SKM-1 treated with dmso at 0.1 percent for 144 hours (cell line): ENCODE measurements at regions not wholly inside any gene's neighbourhood (a gene's known extent, or its start where the extent isn't known, plus 50 kb on each side); places are given as distances from the start of the nearest gene placed in this dataset.

Experiments
- DNase-seq: peaks from one replicate; lab custom pipeline; 2025; ENCODE audit not compliant: unreplicated experiment; lab: John Stamatoyannopoulos, UW

- DNase-seq = no peak
These were observed 150.0 kb upstream of the HAAO start for GRCh38 chr2:42942214-42942989.

DNA sequence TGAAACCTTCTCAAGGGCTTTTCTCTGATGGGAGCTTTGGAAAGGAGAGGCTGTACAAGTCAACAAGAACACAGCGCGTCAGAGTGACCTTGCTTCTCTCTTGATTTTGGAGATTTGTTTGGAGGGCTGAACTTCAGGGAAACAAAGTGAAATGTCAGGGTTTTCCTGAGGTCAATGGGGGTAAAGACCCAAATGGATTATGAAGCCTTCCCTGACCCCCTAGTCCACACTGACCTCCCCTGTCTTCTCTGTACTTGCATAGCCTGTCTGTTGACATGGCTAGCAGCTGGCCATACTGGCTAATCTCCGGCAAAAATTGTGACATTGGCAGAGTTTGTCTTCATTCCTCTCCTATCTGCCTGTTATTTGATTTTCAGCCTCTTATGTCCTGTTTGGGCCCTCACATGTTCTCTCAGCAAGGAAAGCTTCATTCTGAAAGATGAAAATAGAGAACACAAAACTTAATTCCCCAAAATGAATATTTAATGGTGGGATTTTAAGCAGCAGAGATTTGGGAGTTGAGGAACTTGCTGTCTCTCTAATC is 149.3 kb upstream of the HAAO start:
- DNase-seq = no peak

GRCh38 chr2:42939411-42940206 is 147.2 kb upstream of the HAAO start:
- no peak for DNase-seq

DNA sequence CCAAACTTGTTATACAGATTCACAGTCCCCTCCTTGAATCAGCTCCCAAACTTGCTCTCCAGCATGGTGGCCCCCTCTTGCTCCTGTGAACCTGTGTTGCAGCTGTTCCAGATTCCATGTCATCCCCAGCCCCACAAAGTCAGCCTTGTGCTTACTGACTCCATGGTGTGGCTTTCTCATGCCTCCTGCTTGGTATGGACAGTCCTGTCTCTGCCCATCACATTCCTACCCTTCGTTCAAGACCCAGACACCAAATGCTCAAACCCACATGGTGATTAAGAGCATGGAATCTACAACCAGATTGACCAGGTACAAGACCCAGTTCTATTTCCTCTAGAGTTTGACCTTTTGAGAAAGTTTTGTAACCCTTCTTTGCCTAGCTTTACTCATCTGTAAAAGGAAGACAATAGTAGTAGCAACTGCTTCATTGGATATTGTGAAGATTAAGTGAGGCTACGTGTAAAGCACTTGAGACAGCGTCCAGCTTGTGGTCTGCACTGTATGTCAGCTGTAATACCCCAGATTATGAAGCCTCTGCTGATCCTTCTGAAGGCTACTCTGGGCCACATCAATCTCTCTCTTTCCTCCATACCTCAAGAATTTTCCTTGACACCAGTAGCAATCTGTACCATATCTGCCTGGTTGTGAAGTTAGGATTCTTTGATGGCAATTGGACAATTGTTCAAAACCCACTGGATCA is 146.4 kb upstream of the HAAO start:
- DNase-seq = no peak

DNA sequence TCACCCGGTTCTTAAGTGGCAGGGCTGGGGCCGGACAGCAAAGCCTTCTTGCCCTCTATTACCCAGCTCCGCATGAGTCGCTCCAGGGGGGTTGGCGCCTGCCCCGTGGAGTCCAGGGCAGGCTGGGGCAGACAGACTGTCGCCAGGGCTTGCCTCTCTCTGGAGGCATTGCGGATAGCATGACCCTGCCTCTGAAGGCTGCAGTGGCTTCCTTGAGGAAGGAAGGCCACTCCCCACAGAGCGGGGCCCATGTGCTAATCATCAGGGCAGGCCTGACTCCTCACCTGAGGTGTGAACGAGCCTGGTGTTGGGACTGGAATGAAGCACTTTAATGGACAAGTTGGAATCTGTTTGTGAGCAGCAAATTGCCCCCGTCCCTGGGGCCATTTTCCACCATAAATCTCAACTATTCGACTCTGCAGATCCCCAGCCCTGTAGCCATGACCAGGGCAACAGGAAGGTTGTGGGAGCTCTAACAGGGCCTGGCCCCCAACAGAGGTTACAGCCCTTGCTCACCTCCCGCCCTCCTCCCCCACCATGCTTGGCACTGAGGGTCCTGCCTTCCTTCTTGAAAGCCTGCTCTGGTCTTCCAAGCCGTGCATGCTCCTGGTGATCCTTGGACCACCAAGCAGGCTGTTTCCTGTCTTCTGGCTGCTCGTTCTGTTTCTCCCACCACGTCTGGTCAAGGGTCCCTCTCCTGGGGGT is 144.9 kb upstream of the HAAO start:
- peak; percentile 4 for DNase-seq

DNA sequence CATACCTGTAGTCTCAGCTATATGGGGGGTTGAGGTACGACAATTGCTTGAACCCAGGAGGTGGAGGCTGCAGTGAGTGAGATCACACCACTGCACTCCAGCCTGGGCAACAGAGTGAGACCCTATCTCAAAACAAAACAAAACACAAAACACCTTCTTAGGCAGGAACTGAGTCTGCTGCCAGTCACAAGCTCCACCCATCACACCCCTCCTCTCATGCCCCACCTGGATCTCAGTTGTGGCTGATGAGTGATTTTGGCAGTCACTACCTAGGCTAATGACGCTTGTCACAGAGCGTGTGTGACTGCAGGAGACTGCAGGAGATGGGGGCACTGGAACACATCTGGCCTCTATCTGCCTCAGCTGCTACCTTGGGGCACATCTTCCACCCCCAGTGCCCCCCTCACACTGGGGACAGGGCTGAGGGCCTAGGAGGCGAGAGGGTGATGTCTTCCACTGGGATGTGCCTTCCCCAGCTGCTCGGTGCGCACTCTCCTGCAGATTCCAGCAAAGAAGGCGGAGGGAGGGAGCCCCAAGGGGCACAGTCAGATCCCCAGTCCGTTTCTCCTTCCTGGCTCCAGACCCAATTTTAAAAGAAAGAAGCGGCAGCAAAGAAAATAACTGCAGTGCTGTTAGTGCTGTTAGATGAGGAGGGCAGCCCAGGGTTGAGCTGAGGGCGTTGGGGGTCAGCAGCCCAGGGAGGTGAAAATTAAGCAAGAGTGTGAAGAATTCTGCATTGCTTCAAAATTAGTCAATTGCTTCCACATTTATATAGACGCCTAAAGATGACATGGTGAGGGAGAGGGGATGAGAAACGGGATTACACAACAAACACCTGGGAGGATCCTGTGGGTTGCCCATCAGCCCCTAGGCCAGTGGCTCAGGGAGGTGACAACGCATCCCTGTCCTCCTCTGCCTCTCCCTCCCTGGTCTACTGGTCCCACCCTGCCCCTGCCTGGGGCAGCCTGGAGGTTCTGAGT is 143.6 kb upstream of the HAAO start:
- peak; percentile 25 for DNase-seq

DNA sequence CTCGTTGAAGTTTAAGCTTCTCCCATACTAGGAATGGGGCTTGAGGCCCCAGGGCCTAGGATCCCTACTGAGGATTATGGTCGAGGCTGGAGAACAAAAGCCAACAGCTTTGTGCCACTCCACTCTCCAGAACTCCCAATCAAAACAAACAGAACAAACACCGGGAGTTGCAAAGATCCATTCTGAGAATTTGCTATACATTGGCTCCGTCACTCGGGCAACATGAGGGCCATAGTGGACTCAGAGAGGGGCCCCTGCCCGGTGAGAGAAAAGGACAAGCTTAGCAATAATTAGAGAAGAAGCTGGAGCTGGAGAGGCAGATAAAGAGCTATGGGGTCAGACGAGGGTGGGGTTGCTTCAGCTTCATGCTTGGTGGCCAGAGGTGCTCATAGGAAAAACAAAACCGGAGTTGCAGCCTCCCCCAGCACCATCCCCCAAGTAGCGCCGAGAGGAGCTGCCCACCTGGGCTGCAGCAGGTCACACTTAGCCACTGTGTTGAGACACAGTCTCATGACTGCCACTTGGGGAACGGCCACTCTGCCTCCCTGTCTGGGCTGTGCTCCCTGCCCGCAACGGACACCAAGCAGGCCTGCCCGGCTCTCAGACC is 142.3 kb upstream of the HAAO start:
- no peak for DNase-seq

DNA sequence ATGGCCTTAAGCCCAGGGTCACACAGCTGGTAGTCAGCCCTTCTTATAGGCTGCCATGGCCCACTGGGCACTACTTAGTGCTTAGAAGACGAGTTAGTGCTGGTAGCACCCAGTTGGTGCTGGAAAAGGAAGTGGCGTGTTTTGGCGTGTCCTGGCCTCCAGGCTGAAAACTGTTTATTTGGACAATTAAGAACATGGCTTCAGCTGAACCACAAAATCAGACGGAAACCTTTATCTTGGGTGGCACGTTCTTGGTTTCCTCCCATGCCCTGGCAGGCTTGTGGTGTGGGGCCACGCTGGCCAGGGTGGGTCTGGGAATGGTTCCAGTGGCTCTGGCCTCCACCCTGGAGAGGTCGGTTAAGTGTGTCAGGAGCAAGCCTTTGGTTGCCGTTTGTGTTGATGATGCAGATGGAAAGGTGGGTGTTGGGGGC is 141.5 kb upstream of the HAAO start:
- no peak for DNase-seq

DNA sequence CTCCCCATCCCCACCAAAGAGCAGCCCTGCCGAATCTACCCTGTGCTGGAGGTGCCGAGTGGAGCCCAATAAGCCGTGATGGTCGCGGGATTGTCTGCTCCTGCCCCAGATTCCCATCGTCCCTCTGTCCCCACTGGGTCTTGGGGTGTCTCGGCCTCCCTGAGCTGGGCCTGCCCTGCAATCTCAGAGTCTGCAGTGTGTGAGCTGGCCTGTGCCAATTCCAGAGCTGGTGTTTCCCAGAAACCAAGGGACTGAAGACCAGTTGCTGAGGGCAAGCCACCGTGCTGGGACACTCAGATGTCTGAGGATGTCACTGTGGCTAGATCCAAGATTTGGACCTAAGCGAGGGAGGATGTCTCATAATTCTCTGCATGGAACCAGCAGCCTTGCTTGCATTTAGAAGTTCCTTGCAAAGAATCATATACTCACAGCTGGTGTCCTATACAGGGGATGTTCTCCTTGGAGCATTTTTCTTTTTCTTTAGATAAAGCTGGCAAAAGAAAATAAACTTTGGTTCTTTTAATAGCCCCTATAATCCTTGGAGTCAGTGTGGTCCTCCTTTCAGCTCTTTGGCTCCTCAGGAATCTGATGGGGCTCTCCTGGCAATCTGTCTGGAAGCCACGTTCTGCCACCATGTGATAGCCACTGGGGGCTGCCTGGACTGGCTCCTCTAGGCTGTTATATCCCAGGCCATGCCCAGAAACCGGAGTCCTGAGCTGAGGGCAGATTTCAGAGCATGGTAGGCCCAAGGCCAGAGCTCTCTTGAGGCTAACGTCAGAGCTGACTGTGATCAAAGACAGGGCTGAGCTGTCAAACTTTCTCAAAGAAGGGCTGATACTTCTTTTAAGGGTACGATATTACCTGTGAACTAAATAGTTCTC is 140.1 kb upstream of the HAAO start:
- DNase-seq = no peak

GRCh38 chr2:42931818-42932195 is 139.4 kb upstream of the HAAO start:
- DNase-seq = no peak

DNA sequence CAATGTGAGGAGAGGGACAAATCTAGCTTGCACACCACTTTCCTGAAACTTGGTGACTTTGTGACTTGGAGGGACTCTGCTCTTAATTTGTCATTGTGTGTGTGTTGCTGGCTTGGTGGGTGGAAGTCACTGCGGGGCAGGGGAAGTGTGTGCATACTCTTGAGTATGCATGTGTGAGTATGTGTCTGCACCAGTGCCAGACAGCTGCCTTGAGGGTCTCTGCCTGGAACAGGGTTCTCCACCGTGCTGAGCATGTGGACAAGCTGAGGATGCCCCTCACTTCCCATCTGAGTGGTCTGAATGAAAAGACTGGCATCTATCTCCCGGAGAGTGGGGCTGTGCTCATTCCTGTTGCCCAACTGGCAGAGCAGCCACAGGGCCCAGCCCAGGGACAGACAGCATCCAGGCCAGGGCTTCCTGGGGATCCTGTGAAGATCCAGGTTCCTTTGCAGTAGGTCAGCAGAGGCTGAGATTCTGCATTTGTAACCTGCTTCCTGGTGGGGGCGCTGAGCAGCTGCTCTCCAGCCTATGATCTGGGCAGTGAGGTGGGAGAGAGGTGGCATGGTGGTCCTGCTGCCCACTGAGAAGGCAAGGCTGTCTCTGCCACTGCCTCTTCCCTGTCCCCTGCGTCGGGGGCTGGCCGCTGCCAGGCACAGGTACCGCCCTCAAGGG is 138.9 kb upstream of the HAAO start:
- no peak for DNase-seq

DNA sequence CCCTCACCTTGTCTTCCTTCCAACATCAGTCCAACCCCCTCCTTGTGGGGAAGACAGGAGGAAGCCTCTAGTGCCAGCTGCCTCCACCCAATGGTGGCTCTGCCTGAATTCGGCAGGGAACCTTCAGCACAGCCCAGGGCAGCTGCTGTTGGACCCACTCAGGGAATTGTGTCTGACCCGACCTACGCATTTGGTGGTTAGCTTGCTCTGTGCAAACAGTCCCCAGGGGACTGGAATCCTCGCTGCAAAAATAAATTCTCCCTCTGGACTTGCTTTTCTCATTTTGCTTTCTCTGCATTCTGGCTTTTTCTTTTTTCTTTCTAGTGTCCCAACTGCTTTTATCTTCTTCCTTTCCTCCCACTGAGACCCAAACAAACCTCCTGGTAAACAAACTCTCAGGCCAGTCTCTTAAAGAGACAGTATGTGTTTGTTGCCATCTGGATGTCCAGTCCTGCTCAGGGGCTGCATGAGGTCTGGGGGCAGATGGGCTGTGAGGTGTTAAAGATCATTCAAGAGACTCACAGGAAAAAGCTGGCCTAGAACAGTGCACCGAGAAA is 137.7 kb upstream of the HAAO start:
- no peak for DNase-seq

GRCh38 chr2:42929546-42930024 is 137.2 kb upstream of the HAAO start:
- no peak for DNase-seq

DNA sequence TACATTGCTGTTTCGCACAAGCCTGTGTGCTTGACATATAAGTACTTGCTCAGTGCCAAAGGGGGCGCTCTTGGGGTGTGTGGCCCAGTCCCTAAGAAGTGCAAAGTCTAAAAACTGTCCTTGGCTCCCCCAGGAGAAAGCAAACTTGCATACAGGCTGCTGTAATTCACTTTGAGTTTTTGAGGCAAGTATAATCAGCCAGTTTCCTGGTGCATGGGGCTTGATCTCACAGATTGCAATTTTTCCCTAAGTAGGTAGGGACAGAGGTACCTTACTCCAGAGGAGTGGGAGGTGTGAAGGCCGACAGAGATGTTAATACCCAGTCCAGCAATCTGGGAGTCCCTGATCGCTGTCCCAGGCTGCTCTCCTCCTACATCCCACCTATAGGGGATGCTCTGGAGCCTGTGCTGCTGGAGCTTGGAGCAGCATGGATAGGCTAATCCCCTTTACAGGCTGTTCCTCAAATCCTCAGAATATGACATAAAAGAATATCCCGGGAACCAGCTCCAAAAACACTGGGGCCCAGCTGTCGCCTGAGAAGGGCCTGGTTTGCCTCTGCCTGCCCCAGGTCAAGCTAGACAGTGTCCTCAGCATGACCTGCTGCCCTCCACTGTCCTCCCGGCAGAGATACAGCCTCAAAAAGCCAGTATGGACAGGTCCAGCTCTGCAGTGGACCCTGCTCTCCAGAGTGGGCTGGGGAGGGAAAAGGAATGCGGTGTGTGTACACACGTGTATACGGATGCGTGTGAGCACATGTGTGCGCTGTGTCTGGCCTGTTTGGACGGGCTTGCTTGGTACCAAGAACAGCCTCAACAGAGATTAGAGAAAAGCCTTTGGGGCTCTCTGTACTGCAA is 136.5 kb upstream of the HAAO start:
- peak; percentile 8 for DNase-seq

DNA sequence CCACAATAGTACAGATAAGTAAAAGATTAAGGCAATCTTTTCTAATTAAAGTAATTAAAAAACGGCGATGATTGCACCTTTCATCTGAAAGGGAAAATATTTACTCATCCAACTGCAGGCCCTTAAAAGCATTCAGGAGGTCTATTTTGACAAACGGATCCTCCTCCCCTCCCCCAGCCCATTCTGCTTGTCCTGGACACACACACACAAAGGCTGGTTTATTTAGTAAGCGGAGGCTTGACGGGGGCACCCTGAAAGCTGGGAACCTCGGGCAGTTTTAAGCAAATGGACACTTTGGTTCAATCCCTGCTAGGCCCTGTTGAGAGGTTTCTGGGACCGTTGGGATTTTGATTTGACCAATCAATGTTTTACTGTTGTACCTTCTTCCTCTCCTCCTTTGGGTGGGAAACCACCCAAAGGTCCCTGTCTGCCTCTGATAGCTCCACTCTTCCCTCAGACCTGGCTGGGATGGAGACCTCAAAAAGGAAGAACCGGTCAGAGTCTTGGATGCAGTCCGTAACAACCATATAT is 135.8 kb upstream of the HAAO start:
- no peak for DNase-seq
